GM18517 (cell line): ENCODE measurements at regions not wholly inside any gene's neighbourhood (a gene's known extent, or its start where the extent isn't known, plus 50 kb on each side); places are given as distances from the start of the nearest gene placed in this dataset.
A peak's percentile ranks its signal among the peaks of the same experiment; 100 is the strongest.

Experiments
- ATAC-seq: cut with Tn5 transposase; IDR thresholded peaks from one replicate; pipeline ENCODE4 v1.9.1; 2021; ENCODE audit warnings: mild to moderate bottlenecking, moderate library complexity; ENCODE audit not compliant: unreplicated experiment

DNA sequence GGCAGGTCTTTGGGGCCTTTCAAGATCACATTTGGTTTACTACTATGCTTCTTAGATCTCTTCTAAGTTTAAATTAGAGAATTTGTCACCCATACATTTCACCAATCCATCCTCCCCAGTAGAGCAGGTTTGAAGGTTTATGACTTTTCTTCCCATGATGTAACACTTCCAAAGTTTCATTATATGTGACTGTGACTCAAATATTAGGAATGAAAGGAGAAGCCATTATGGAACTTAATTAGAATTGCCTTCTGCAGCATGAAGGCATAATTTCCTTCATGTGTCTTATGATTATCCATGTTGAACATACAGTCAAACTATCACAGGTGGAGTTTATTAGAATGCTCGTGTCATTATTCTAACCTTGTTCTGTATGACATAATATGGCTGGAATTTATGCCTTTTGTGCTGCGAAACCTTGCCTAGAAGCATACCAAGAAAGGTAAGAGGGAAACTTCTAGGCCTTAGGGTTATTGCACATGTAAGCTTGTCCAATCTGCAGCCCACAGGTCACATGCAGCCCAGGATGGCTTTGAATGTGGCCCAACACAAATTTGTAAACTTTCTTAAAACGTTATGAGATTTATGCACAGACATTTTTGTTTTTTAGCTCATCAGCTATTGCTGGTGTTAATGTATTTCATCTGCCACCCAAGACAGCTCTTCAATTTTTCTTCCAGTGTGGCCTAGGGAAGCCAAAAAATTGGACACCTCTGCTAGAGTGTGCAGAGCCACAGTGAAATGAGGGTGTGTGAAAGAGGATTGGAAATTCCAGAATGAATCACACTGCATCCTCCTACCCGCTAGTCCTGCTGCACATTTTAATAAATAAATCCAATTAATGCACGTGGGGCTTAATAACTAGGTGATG, 133.6 kb downstream of the TMEM26 start:
- no peak for ATAC-seq

DNA sequence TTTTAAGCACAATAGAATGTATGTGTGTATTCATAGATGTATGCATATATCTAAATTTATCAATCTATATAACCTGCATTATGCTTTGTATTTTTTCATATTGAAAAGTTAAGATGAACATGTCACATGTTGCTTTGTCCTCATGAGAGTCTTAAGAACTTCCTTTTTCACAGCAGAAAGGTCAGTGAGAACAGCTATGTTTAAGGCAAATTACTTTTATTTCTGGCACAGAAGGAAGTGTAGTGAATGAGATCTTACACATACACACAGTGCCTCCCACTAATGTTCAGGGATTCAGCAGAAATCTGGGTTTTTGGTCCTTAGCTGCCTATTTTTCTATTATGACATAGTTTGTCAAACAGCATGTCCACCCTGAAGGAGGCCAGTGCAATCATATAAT, 134.8 kb downstream of the TMEM26 start:
- no peak for ATAC-seq

DNA sequence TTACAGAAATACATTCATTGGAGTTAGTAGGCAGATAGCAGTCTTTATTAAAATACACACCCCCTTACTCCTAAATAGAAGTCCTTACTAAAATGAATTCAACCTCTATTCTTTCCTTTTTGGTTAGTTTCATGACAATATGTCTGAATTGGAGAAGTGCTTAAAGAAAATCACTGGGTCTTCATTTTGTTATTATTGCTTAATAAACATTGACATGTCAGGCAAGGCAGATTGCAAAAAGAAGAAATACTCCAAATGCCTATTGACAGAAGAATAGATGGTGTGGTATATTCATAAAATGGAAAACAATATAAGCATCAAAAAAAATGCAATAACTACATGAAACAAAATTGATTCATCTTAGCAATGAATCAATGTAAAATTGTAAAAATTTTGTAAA, 135.5 kb downstream of the TMEM26 start:
- ATAC-seq, result no peak

DNA sequence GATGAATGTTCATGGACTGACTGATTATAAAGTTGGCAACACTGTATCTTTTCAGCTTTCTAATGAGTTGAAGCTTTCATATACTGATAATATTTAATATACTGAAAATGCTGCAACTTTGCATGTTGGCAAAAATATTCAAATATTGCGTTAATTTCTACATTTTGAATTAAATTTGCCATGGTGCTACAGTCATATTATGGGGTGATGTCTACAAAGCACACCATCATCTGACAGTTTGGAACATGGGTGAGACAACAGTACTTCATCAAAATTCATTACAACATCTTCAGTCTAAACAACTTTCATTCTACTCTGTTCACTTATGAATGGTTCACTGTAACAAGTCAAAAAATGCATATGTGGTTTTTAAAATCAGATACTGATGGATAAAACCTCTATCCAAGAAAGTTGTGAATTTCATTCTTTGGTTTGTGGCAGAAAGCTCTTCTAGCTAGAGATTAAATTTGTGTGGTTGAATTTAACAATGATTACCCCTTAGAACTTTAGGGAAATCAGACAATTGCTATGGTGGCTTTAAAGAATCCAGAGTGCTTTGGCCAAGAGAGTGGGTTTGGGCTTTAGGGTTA, 136.4 kb downstream of the TMEM26 start:
- no peak for ATAC-seq

DNA sequence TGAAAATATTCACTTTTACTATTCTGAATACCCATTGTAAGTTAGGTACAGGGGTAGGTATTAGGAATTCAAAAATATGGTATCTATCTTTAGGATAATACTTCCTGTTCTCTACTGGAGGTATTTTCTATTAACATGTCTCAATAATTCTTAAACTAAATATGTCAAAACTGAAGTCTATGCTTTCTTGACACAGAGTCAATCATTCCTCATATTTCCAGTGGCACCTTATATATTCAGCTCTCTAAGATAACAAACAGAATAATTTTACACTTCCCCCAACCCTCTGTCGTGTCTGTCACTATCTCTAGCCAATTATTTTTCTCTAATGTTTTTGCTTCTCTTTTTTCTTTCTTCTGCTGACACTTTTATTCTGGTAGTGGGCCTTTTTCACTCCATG, 138.9 kb downstream of the TMEM26 start:
- no peak for ATAC-seq

DNA sequence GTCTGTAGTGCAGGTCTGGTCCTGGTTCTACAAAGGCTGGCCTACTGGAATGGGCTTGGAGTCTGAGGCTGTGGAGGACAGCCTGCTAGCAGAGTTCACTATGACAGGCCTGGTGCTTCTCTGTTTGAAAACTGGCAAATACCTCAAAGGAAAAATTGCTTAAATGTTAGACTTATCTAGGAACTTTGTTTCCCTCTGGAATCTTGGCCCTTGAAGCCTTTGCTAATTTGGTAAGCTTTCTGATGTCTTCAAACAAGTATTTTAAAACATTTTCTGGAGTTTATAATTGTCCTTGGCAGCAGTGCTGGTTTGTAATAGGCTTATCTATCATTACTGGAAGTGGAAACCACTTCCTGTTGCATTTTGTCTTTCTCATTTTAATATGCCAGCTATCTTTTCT, 139.7 kb downstream of the TMEM26 start:
- ATAC-seq, result no peak

DNA sequence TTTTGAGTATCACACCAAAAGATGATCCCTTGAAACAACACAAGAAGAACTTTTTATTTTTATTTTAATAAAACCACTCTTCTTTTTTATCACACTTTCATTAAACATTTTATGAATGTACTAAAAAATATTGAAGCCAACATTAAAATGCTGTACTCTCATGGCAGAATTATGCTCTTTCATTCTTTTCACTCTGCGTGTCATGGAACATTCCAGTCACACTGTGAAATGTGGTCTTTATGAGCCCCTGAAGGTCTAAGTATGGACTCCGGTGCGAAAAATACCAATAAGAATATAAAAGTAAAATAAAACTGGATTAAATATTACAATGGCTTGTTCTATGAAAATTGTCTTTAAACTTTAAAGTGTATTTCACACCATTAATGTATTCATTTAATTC, 148.4 kb downstream of the TMEM26 start:
- no peak for ATAC-seq

DNA sequence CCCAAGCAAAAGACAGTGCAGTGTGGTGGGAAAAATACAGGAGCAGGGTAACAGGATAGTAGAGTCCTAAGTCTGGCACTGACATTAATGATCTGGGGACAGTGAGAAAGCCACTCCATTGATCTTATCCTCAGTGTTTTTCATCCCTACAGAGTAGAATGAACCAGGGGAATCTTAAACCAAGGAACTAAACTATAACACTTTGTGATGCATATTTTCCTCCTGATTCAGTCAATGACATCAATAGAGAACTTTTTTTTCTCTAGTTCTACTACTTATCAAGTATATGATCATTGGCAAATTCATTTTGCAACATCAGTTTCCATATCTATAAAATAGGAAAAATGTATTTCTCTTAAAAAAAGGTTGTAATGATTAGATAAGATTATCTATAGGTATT, 151.1 kb downstream of the TMEM26 start:
- ATAC-seq, result no peak

DNA sequence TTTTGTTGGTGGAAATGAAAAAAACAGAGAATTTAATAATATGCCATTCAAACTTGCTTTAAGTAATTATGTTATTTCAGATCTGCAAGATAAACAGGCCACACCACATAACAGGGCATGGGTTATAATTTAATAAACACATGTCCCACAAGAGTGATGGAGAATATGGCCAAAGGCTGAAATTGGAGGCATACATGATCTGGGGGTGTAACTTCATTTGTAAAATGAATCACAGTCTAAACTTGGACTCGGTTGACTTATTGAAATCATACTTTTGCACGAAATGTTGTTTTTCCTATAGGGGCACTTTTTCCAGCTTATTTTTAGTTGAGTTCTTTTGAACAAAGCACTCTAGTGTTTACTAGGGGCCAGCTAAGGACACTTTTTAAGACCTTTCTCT, 151.6 kb downstream of the TMEM26 start:
- no peak for ATAC-seq

DNA sequence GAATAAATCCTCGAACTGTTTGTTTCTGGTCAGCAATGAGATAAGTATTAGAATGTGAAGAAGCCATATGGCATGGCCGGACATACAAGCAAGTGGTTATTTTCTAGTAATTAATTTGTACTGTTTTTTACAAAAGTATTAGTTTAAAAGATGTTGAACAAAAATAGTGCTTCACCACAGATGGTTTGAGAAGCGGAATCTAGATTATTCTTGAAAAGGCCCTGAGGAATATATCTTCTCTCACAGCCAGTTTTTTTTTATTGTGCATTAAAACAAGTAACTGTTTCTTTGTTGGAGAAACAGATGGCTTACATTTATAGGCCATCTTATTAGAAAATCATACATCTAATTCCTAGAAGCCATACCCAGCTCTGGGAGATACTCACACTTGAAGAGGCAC, 153.3 kb downstream of the TMEM26 start:
- no peak for ATAC-seq

DNA sequence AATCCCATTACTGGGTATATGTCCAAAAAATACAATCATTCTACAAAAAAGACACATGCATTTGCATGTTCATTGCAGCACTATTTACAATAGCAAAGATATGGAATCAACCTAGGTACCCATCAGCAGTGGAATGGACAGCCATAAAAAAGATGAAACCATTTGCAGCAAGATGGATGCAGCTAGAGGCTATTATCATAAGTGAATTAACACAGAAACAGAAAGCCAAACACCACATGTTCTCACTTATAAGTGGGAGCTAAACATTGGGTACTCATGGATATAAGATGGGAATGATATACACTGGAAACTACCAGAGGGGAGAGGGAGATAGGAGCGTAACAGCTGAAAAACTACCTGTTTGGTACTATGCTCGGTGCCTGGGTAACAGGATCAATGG, 154.0 kb downstream of the TMEM26 start:
- no peak for ATAC-seq

DNA sequence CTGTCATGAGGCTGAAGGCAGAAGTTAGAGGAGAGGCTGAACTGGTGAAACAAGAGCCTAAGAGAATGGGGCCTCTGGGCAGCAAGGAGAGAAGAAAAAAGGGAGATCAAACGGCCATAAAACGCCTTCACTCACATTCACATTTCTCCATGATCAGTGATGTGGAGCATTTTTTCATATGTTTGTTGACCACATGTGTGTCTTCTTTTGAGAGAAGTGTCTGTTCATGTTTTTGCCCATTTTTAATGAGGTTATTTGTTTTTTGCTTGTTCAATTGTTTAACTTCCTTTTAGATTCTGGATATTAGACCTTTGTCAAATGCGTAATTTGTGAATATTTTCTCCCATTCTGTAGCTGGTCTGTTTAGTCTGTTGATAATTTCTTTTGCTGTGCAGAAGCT, 155.0 kb downstream of the TMEM26 start:
- ATAC-seq, result no peak

DNA sequence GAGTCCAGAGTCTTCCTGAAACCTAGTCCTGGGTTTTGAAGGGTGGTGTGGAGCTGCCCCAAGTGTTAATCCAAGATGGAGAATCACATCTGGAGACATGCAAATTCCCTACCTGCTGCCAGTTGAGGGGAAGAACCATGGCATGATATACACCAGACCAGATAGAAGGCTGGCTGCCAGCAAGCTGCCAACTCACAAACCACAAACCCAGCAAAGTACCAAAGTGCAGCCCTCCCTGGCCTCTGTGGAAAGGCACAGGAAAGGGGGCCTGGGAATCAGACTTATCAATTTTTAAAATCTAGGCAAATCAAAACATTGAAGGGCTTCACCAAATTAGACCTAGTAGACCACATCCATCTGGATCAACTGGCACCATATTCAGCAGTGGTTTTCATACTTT, 157.0 kb downstream of the TMEM26 start:
- ATAC-seq, result no peak

DNA sequence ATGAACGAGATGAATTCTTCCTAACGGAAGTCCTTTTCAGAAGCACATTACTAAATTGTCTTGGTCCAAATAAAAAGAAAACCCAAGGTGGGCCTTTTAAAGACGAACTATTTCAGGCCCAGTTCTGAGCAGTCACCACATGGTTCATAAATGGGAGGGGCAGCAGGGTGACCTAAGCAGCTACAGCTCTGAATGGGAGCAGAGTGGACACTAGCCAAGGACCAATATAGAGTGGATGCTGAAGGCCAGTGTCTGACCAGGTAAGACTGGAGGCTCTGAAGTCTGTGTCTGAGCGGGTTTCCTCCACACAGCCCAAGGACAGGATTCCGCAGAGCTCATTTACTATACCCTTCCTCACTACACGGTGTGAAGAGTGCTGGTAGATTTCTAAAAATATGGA, 159.1 kb downstream of the TMEM26 start:
- no peak for ATAC-seq

DNA sequence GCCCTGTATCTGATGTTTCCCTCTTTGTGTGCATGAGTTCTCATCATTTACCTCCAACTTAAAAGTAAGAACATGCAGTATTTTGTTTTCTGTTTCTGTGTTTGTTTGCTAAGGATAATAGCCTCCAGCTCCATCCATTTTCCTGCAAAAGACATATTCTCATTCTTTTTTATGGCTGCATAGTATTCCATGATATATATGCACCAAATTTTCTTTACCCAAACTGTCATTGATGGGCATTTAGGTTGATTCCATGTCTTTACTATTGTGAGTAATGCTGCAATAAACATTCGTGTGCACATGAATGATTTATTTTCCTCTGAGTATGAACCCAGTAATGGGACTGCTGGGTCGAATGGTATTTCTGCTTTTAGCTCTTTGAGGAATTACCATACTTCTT, 163.4 kb downstream of the TMEM26 start:
- ATAC-seq, result no peak

DNA sequence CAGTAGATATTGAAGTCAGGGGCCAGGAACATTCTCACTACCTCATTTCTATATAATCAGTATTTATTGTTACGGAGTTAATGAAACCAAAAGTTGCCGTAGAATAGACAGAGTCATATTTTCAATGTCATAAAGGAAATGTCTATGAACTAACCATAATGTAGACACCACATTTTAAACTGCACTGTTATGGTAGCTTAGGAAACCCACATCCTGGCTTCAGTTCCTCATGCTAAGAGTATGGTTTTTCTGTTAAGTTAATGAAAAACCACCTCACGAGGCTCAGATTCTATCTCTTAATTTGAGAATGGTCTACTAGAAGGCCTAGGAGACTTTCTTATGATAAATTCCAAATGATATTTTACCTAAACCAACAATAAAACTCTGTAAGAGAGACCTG, 166.5 kb downstream of the TMEM26 start:
- peak; percentile 100 for ATAC-seq

DNA sequence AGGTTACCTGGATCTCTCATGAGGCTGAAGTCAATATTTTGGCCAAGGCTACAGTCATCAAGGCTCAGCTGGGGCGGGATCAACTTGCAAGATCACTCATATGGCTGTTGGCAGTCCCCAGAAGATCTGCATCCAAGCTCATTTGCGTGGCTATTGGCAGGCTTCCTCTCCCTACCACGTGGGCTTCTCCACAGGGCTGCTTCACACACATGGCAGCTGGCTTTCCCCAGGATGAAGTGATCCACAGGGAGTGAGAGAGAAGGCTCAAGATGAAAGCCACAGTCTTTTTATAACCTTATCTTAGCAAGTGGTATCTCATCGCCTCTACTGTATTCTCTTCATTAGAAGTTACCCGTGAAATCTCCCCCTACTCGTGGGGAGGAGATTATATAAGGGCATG, 167.4 kb downstream of the TMEM26 start:
- no peak for ATAC-seq

DNA sequence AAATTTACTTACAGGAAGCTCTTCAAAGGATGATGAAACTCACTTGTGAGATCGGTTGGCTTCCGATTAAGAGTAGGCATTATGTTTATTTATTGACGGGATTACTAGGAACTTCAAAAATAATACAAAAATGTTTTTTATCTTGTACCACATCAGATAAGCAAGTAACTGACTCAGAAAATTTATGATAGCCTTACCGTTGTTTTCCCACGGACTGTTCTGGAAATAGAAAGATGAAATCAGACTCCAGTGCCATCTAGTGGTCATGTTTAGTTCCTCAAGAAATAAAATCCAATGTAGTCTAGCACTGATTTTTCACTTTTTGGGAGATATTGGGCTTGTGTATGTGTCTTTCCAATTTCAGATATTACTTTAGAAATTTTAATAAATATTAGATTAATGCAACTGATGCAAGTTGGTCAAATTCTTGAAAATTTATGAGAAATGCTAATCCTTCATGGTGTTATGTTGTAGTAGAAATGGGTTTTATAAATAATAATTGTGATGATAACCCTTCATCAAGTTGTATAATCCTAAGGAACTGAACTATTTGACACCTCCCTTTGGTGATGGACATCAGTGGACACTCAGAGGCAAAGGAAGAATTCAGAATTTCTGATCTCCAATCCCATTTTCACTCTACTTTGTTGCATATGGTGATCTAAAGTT, 168.8 kb downstream of the TMEM26 start:
- no peak for ATAC-seq

DNA sequence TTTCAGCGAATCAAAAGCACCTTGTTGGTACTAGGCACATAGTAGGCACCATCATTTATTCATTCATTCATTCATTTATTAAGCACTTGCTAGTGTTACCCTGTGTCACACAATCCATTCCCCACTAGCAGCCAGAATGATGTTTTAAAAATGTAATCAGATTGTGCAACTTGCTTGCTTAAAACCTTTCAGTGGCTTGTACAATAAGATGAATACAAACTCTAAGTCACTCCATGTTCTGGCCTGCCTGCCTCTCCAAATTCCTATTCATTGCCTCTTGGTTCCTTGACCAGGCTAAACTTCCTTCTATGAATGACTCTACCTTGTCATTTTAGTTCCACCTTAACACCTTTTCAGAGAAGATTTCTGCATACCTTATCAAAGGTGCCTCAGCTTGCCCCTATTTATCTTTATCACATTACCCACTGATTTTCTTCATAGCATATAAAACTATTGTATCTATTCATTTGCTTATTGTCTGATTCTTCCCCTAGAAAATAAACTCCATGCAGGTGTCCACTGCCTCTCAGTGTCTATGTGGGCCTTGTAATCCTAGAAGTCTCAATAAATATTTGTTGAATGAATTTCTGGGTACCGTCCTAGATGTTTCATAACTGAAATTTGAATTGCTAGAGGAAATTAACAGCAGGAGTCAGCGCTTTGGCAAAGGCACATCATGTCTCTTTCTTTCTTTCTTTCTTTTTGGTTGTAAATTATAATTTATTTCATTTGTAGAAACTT, 169.5 kb downstream of the TMEM26 start:
- ATAC-seq, result no peak

DNA sequence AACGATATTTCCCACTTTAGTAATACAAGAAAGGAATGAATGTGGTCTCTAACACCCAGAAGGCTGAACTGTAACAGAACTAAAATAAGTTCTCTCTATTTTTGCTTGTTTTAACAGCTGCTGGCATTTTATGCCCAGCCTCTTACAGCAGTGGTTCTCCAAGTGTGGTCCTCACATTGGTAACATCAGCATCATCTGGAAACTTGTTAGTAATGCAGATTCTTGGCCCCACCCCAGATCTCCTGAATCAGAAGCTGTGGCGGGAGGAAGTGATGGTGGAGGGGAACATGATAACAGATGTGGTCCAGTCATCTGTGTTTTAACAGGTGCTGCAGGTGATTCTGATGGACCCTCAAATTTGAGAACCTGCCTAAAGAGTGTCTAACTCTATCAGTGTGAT, 170.1 kb downstream of the TMEM26 start:
- ATAC-seq, result no peak

DNA sequence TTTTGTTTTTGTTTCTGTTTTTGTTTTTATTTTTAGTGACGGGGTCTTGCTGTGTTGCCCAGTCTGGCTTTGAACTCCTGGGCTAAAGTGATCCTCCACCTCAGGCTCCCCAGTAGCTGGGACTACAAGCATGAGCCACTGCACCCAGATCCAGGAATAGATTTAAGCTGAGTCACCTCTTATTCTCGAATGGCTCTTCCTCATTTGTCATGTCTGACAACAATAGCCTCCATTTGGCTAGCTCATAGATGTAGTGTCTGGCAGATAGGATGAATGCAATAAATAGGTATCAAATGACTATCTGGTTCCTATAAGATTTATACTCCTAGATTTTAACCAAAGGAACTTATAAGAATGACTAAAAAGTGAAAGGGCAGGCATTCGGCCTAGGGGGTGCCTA, 172.9 kb downstream of the TMEM26 start:
- ATAC-seq, result no peak

DNA sequence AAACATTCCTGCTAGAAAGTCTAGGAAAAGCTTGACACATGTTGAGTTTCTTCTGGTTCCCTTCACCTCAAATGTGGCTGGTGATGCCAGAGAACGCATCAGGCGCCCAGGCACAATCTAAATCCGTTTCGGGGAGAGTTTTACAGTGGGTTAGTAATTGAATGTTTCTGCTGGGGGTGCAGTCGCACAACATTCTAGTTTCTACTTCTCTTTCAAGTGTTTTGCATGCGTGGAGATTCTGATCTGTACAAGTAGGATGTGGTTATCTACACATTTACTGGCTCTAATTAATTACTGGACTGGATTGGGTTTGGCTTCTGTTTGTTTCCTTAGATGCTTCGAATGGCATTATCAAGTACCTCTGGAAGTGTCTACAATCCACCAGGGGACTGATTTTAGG, 173.8 kb downstream of the TMEM26 start:
- ATAC-seq, result peak; percentile 90
